ENCODE measurements at regions not wholly inside any gene's neighbourhood (a gene's known extent, or its start where the extent isn't known, plus 50 kb on each side); places are given as distances from the start of the nearest gene placed in this dataset.
A peak's percentile ranks its signal among the peaks of the same experiment; 100 is the strongest.

DNA sequence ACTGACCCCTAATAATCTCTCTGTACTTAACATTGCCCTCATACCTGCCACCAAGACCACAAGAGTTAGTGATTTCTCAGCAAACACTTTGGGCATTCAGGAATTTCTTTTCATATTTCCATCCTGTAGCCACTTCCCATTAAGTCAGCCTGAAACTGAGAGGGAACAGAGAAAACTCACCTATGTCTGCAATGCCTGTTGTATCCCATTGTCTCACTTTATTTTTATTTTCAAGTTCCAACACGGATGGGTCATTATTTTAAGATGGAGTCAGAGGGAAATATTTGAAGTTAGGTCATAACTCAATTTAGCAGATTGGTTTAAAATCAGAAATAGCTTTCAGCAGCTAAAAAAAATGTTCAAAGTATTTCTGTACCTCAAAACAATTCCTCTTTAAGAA, 937.8 kb upstream of the CHORDC1 start:
- no peak overlapping the region for H3K4ac ChIP-seq (ENCODE audit: low read depth in 1 of 2, low read length in 2 of 2)
- H2AFZ ChIP-seq (ENCODE audit: low read depth, low read length): no peak overlapping the region
- no peak overlapping the region for H2BK120ac ChIP-seq (ENCODE audit: low read depth, low read length)
- no peak overlapping the region for H2AK5ac ChIP-seq (ENCODE audit: low read length, severe bottlenecking)
- no peak overlapping the region for H2BK12ac ChIP-seq (ENCODE audit: low read length in 2 of 2)
- no peak overlapping the region for H4K8ac ChIP-seq (ENCODE audit: low read length)
- no peaks in the 10 kb centered on the region for H3K79me1 ChIP-seq (replicated peaks; ENCODE audit: low read length, poor library complexity, severe bottlenecking)
- H3K36me3 ChIP-seq (ENCODE audit: control insufficient read depth in 1 of 2, insufficient read depth in 2 of 2, low read depth in 1 of 2, low read length in 2 of 2): no peaks in the 10 kb centered on the region
- H3K14ac ChIP-seq (ENCODE audit: low read length in 2 of 2): no peak overlapping the region
- no peak overlapping the region for H3K18ac ChIP-seq (ENCODE audit: low read depth in 1 of 2, low read length in 2 of 2)
- no peak overlapping the region for H2BK5ac ChIP-seq (ENCODE audit: low read depth, low read length, poor library complexity, severe bottlenecking)
- H3K4me3 ChIP-seq (ENCODE audit: insufficient read depth in 1 of 2, low read depth in 1 of 2, low read length in 2 of 2): no peak overlapping the region
- peaks cover 1% of the 10 kb centered on the region for H3K4me1 ChIP-seq (ENCODE audit: control insufficient read depth, insufficient read depth, low read depth, low read length)
- H3K27me3 ChIP-seq (ENCODE audit: control insufficient read depth in 1 of 2, insufficient read depth in 1 of 2, low read length in 2 of 2): no peaks in the 10 kb centered on the region
- no CpG with 5 or more reads among the region's 1 CpG for WGBS
- no peak for DNase-seq
- no peaks in the 10 kb centered on the region for H3K9me3 ChIP-seq (ENCODE audit: control insufficient read depth, low read length)
- no peak overlapping the region for H3K27ac ChIP-seq (ENCODE audit: low read length, poor library complexity, severe bottlenecking)
- no peak overlapping the region for H2BK15ac ChIP-seq (ENCODE audit: low read depth, poor library complexity, severe bottlenecking)
- H3K9ac ChIP-seq (ENCODE audit: low read length): no peak overlapping the region
- no peak overlapping the region for H3K4me2 ChIP-seq (ENCODE audit: low read length, poor library complexity, severe bottlenecking)
- no peak overlapping the region for H4K91ac ChIP-seq (ENCODE audit: low read length)
- H3K23ac ChIP-seq (ENCODE audit: low read length in 2 of 2): no peak overlapping the region

DNA sequence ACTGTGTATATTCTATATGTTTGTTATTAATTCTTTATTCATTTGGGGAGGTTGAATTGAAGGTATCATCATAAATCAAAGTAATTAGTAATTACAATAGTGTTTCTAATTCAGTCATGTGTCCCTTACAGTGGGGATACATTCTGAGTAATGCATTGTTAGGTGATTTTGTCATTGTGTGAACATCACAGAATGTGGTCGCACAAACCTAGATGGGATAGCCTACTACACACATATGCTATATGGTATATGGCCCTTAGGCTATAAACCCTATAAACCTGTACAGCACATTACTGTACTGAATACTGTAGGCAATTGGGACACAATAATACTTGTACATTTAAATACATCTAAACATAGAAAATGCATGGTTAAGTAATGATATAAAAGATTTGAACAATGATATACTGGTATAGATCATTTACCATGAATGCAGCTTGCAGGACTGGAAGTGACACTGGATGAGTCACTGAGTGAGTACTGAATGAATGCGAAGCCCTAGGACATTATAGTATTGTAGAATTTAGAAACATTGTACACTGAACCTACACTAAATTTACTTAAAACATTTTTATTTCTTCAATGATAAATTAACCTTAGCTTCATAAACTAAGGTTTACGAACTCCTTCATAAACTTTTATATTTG, 936.2 kb upstream of the CHORDC1 start:
- Histone ChIP-seq H3K4ac (ENCODE audit: low read depth in 1 of 2, low read length in 2 of 2) (no peak overlapping the region), H3K27me3 (ENCODE audit: control insufficient read depth in 1 of 2, insufficient read depth in 1 of 2, low read length in 2 of 2) (no peaks in the 10 kb centered on the region), H3K9me3 (ENCODE audit: control insufficient read depth, low read length) (no peaks in the 10 kb centered on the region), H2AK5ac (ENCODE audit: low read length, severe bottlenecking) (no peak overlapping the region), H3K79me1 (replicated peaks; ENCODE audit: low read length, poor library complexity, severe bottlenecking) (no peaks in the 10 kb centered on the region), H3K4me2 (ENCODE audit: low read length, poor library complexity, severe bottlenecking) (no peak overlapping the region), H2BK120ac (ENCODE audit: low read depth, low read length) (no peak overlapping the region), H3K14ac (ENCODE audit: low read length in 2 of 2) (no peak overlapping the region), H3K4me1 (ENCODE audit: control insufficient read depth, insufficient read depth, low read depth, low read length) (peaks cover 1% of the 10 kb centered on the region), H3K9ac (ENCODE audit: low read length) (no peak overlapping the region), H2BK15ac (ENCODE audit: low read depth, poor library complexity, severe bottlenecking) (no peak overlapping the region), H3K36me3 (ENCODE audit: control insufficient read depth in 1 of 2, insufficient read depth in 2 of 2, low read depth in 1 of 2, low read length in 2 of 2) (no peaks in the 10 kb centered on the region), H3K18ac (ENCODE audit: low read depth in 1 of 2, low read length in 2 of 2) (no peak overlapping the region), H4K8ac (ENCODE audit: low read length) (no peak overlapping the region), H2AFZ (ENCODE audit: low read depth, low read length) (no peak overlapping the region), H3K23ac (ENCODE audit: low read length in 2 of 2) (no peak overlapping the region), H3K4me3 (ENCODE audit: insufficient read depth in 1 of 2, low read depth in 1 of 2, low read length in 2 of 2) (no peak overlapping the region), H2BK5ac (ENCODE audit: low read depth, low read length, poor library complexity, severe bottlenecking) (no peak overlapping the region), H2BK12ac (ENCODE audit: low read length in 2 of 2) (no peak overlapping the region), H4K91ac (ENCODE audit: low read length) (no peak overlapping the region), H3K27ac (ENCODE audit: low read length, poor library complexity, severe bottlenecking) (no peak overlapping the region)
- no CpG with 5 or more reads among the region's 3 CpGs for WGBS
- peak; percentile 4 for DNase-seq

DNA sequence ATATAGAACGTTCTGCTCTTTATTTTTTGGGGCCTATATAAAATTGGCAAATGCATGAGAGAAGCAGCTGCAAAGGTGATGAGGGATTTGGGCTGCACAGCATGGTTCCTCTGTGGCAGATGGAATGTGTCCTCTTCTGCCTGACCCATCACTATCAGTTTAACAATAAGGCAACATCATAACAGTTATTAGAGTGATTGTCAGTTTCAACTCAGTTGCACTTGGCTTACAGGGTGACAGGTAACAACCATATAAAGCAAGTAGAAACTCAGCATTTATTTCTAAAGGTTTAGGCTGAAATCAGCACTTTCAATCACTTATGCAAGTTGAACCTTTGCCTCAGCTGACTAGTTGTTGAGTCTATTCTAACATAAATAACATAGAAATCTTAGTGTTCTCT, 935.4 kb upstream of the CHORDC1 start:
- no peak overlapping the region for H3K9ac ChIP-seq (ENCODE audit: low read length)
- no peaks in the 10 kb centered on the region for H3K9me3 ChIP-seq (ENCODE audit: control insufficient read depth, low read length)
- no peak overlapping the region for H2BK15ac ChIP-seq (ENCODE audit: low read depth, poor library complexity, severe bottlenecking)
- no peak overlapping the region for H3K4ac ChIP-seq (ENCODE audit: low read depth in 1 of 2, low read length in 2 of 2)
- no peak overlapping the region for H3K4me2 ChIP-seq (ENCODE audit: low read length, poor library complexity, severe bottlenecking)
- H2AFZ ChIP-seq (ENCODE audit: low read depth, low read length): peak overlapping the region; percentile 61
- H3K27me3 ChIP-seq (ENCODE audit: control insufficient read depth in 1 of 2, insufficient read depth in 1 of 2, low read length in 2 of 2): no peaks in the 10 kb centered on the region
- H3K79me1 ChIP-seq (replicated peaks; ENCODE audit: low read length, poor library complexity, severe bottlenecking): no peaks in the 10 kb centered on the region
- DNase-seq: no peak
- no peaks in the 10 kb centered on the region for H3K36me3 ChIP-seq (ENCODE audit: control insufficient read depth in 1 of 2, insufficient read depth in 2 of 2, low read depth in 1 of 2, low read length in 2 of 2)
- no peak overlapping the region for H4K91ac ChIP-seq (ENCODE audit: low read length)
- no peak overlapping the region for H3K27ac ChIP-seq (ENCODE audit: low read length, poor library complexity, severe bottlenecking)
- WGBS: no CpG with 5 or more reads among the region's 1 CpG
- H3K14ac ChIP-seq (ENCODE audit: low read length in 2 of 2): no peak overlapping the region
- H2BK5ac ChIP-seq (ENCODE audit: low read depth, low read length, poor library complexity, severe bottlenecking): no peak overlapping the region
- H4K8ac ChIP-seq (ENCODE audit: low read length): no peak overlapping the region
- no peaks in the 10 kb centered on the region for H3K4me1 ChIP-seq (ENCODE audit: control insufficient read depth, insufficient read depth, low read depth, low read length)
- H3K18ac ChIP-seq (ENCODE audit: low read depth in 1 of 2, low read length in 2 of 2): no peak overlapping the region
- H3K4me3 ChIP-seq (ENCODE audit: insufficient read depth in 1 of 2, low read depth in 1 of 2, low read length in 2 of 2): no peak overlapping the region
- H2BK120ac ChIP-seq (ENCODE audit: low read depth, low read length): no peak overlapping the region
- H2AK5ac ChIP-seq (ENCODE audit: low read length, severe bottlenecking): no peak overlapping the region
- no peak overlapping the region for H3K23ac ChIP-seq (ENCODE audit: low read length in 2 of 2)
- no peak overlapping the region for H2BK12ac ChIP-seq (ENCODE audit: low read length in 2 of 2)

DNA sequence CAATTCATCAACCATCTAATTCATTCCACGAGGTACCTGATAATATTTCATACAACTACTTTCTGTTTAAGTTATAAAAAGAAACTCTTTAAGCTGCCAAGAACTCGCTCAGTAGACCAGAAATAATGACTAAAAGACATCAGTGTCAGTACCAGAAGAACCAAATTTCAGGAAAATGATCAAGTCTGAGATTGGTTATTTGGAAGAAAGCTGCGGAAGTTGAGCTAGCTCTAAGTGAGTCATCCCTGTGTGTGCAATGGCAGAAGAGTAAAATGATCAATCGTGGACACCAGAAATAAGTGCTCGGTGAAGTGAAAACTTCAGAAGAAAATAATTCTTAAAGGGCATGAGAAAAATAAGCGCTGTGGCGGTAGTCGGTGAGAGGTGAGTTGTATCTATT, 933.2 kb upstream of the CHORDC1 start:
- no peak for DNase-seq
- Histone ChIP-seq H4K8ac (ENCODE audit: low read length) (no peak overlapping the region), H3K4me1 (ENCODE audit: control insufficient read depth, insufficient read depth, low read depth, low read length) (no peaks in the 10 kb centered on the region), H3K4me3 (ENCODE audit: insufficient read depth in 1 of 2, low read depth in 1 of 2, low read length in 2 of 2) (no peak overlapping the region), H2AFZ (ENCODE audit: low read depth, low read length) (no peak overlapping the region), H3K36me3 (ENCODE audit: control insufficient read depth in 1 of 2, insufficient read depth in 2 of 2, low read depth in 1 of 2, low read length in 2 of 2) (no peaks in the 10 kb centered on the region), H3K23ac (ENCODE audit: low read length in 2 of 2) (no peak overlapping the region), H3K9ac (ENCODE audit: low read length) (no peak overlapping the region), H3K9me3 (ENCODE audit: control insufficient read depth, low read length) (peaks cover 12% of the 10 kb centered on the region), H2BK12ac (ENCODE audit: low read length in 2 of 2) (no peak overlapping the region), H3K79me1 (replicated peaks; ENCODE audit: low read length, poor library complexity, severe bottlenecking) (no peaks in the 10 kb centered on the region), H4K91ac (ENCODE audit: low read length) (no peak overlapping the region), H2BK15ac (ENCODE audit: low read depth, poor library complexity, severe bottlenecking) (no peak overlapping the region), H3K27me3 (ENCODE audit: control insufficient read depth in 1 of 2, insufficient read depth in 1 of 2, low read length in 2 of 2) (no peaks in the 10 kb centered on the region), H2BK5ac (ENCODE audit: low read depth, low read length, poor library complexity, severe bottlenecking) (no peak overlapping the region), H3K4me2 (ENCODE audit: low read length, poor library complexity, severe bottlenecking) (no peak overlapping the region), H3K14ac (ENCODE audit: low read length in 2 of 2) (no peak overlapping the region), H3K4ac (ENCODE audit: low read depth in 1 of 2, low read length in 2 of 2) (no peak overlapping the region), H2AK5ac (ENCODE audit: low read length, severe bottlenecking) (no peak overlapping the region), H3K27ac (ENCODE audit: low read length, poor library complexity, severe bottlenecking) (no peak overlapping the region), H3K18ac (ENCODE audit: low read depth in 1 of 2, low read length in 2 of 2) (no peak overlapping the region), H2BK120ac (ENCODE audit: low read depth, low read length) (no peak overlapping the region)
- WGBS: 89% methylated on average over 5 of the region's 8 CpGs

All from mesenchymal stem cell (in vitro differentiated cells and primary cell).